ENCODE measurements at regions not wholly inside any gene's neighbourhood (a gene's known extent, or its start where the extent isn't known, plus 50 kb on each side); places are given as distances from the start of the nearest gene placed in this dataset.
"Not testable (repeated sequence)": the region's sequence is repeated elsewhere in the genome, so short reads cannot be mapped to it uniquely, and the experiment has no call there.

- TF ChIP-seq CTCF, POLR2A (IDR thresholded peaks at IDR 0.05): not testable (repeated sequence)
Measured at GRCh38 chr16:26990384-26991120, 76.2 kb upstream of the C16orf82 start.

All from heart left ventricle (tissue), 13 donors.